WTC11 (cell line): ENCODE measurements at regions not wholly inside any gene's neighbourhood (a gene's known extent, or its start where the extent isn't known, plus 50 kb on each side); places are given as distances from the start of the nearest gene placed in this dataset.

Source experiments
- ATAC-seq: fragments of 200-7000 bp; cut with Tn5 transposase; 2 replicates; pipeline ENCODE4 v1.10.0; 2021; ENCODE audit warnings: mild to moderate bottlenecking, moderate library complexity
- CTCF ChIA-PET: fragments of 300-600 bp; sonication (Branson Sonifier 250); formaldehyde crosslinking; loops from one replicate; lab custom pipeline; 2021; ENCODE audit warnings: antibody characterized with exemption; lab: Charles Lee
- POLR2A ChIA-PET: fragments of 350-600 bp; sonication (Branson Sonifier 250); formaldehyde crosslinking; loops from one replicate; lab custom pipeline; 2021; ENCODE audit warnings: antibody characterized with exemption; lab: Charles Lee
- DNase-seq: peaks from one replicate; pipeline ENCODE4 v3.0.0; 2021; ENCODE audit warnings: low spot score
- H3K27ac Mint-ChIP-seq: 2 replicates; pipeline ENCODE4 v1.8.0; 2021; ENCODE audit warnings: mixed read lengths
- H3K27me3 Mint-ChIP-seq: 2 replicates; pipeline ENCODE4 v1.8.0; 2021; ENCODE audit warnings: low read depth, mild to moderate bottlenecking, moderate library complexity, mixed read lengths
- H3K36me3 Mint-ChIP-seq: 2 replicates; pipeline ENCODE4 v1.8.0; 2021; ENCODE audit warnings: mixed read lengths
- H3K4me1 Mint-ChIP-seq: 2 replicates; pipeline ENCODE4 v1.8.0; 2022; ENCODE audit warnings: mixed read lengths
- H3K4me3 Mint-ChIP-seq: 2 replicates; pipeline ENCODE4 v1.8.0; 2021; ENCODE audit warnings: mild to moderate bottlenecking, moderate library complexity, mixed read lengths
- H3K9me3 Mint-ChIP-seq: 2 replicates; pipeline ENCODE4 v1.8.0; 2021; ENCODE audit warnings: mixed read lengths
- GTF2I ChIP-seq: fragments of 250-450 bp; sonication (Bioruptor Pico); conservative IDR thresholded peaks from 2 replicates; pipeline ENCODE4 v1.4.0; 2021; ENCODE audit warnings: mild to moderate bottlenecking
- JUN ChIP-seq: sonication (generic); formaldehyde crosslinking; IDR thresholded peaks from 2 replicates; pipeline ENCODE4 v1.8.0; 2023; ENCODE audit warnings: mild to moderate bottlenecking, missing genetic modification reagents
- KAT7 ChIP-seq: sonication (generic); formaldehyde crosslinking; IDR thresholded peaks from 2 replicates; pipeline ENCODE4 v1.8.1; 2023; ENCODE audit warnings: missing genetic modification reagents, mild to moderate bottlenecking, borderline replicate concordance
- MAX ChIP-seq: sonication (generic); formaldehyde crosslinking; IDR thresholded peaks from 2 replicates; pipeline ENCODE4 v1.8.0; 2022; ENCODE audit warnings: mild to moderate bottlenecking, missing genetic modification reagents
- NR2C2 ChIP-seq: sonication (generic); formaldehyde crosslinking; IDR thresholded peaks from 2 replicates; pipeline ENCODE4 v1.8.0; 2022; ENCODE audit warnings: mild to moderate bottlenecking, missing genetic modification reagents
- TEAD4 ChIP-seq: sonication (generic); formaldehyde crosslinking; IDR thresholded peaks from 2 replicates; pipeline ENCODE4 v1.8.0; 2022; ENCODE audit warnings: mild to moderate bottlenecking, missing genetic modification reagents
- ZNF263 ChIP-seq: sonication (generic); formaldehyde crosslinking; IDR thresholded peaks from 2 replicates; pipeline ENCODE4 v1.8.1; 2022; ENCODE audit warnings: low read depth, mild to moderate bottlenecking, moderate library complexity, missing genetic modification reagents
- ZNF416 ChIP-seq: fragments of 250-450 bp; sonication (Bioruptor Pico); IDR thresholded peaks from 2 replicates; pipeline ENCODE4 v1.9.0; 2021; ENCODE audit warnings: mild to moderate bottlenecking, inconsistent platforms
- ZNF425 ChIP-seq: fragments of 250-450 bp; sonication (Bioruptor Pico); conservative IDR thresholded peaks from 2 replicates; pipeline ENCODE4 v1.9.0; 2021; ENCODE audit warnings: mild to moderate bottlenecking
- TF ChIP-seq, protein P1 (sequence below): sonication (generic); formaldehyde crosslinking; IDR thresholded peaks from 2 replicates; pipeline ENCODE4 v1.8.1; 2023; ENCODE audit warnings: mild to moderate bottlenecking, missing genetic modification reagents
- TF ChIP-seq, protein P2 (sequence below): sonication (generic); formaldehyde crosslinking; IDR thresholded peaks from 2 replicates; pipeline ENCODE4 v1.8.0; 2022; ENCODE audit warnings: mild to moderate bottlenecking, missing genetic modification reagents
- TF ChIP-seq, protein P3 (sequence below): sonication (generic); formaldehyde crosslinking; IDR thresholded peaks from 2 replicates; pipeline ENCODE4 v1.8.0; 2022; ENCODE audit warnings: mild to moderate bottlenecking, missing genetic modification reagents
- TF ChIP-seq, protein P4 (sequence below): sonication (generic); formaldehyde crosslinking; IDR thresholded peaks from 2 replicates; pipeline ENCODE4 v1.8.0; 2023; ENCODE audit warnings: mild to moderate bottlenecking, missing genetic modification reagents
- TF ChIP-seq, protein P5 (sequence below): sonication (generic); formaldehyde crosslinking; IDR thresholded peaks from 2 replicates; pipeline ENCODE4 v1.8.1; 2022; ENCODE audit warnings: low read depth, mild to moderate bottlenecking, moderate library complexity, missing genetic modification reagents, borderline replicate concordance
- TF ChIP-seq, protein P6 (sequence below): sonication (generic); formaldehyde crosslinking; IDR thresholded peaks from 2 replicates; pipeline ENCODE4 v1.8.1; 2023; ENCODE audit warnings: mild to moderate bottlenecking, missing genetic modification reagents, moderate library complexity
- TF ChIP-seq, protein P7 (sequence below): fragments of 250-450 bp; sonication (Bioruptor Pico); IDR thresholded peaks from 2 replicates; pipeline ENCODE4 v1.8.0; 2021; ENCODE audit warnings: mild to moderate bottlenecking

GRCh38 chrX:39244147-39244546, 442.9 kb downstream of the MID1IP1 start:
- ChIA-PET POLR2A (no interaction called here), CTCF (no interaction called here)
- no peak for DNase-seq
- 0 out of 2 replicates have a peak, but pooled peaks cover 3% of the 10 kb centered on the region for H3K9me3 Mint-ChIP-seq
- H3K4me3 Mint-ChIP-seq: no peak overlapping the region
- no peaks in the 10 kb centered on the region for H3K36me3 Mint-ChIP-seq
- no peak for ATAC-seq
- TF ChIP-seq, protein P1, sequence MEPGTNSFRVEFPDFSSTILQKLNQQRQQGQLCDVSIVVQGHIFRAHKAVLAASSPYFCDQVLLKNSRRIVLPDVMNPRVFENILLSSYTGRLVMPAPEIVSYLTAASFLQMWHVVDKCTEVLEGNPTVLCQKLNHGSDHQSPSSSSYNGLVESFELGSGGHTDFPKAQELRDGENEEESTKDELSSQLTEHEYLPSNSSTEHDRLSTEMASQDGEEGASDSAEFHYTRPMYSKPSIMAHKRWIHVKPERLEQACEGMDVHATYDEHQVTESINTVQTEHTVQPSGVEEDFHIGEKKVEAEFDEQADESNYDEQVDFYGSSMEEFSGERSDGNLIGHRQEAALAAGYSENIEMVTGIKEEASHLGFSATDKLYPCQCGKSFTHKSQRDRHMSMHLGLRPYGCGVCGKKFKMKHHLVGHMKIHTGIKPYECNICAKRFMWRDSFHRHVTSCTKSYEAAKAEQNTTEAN: no peak
- TF ChIP-seq ZNF416 (CRISPR knock-in tag): no peak
- no peak for TF ChIP-seq GTF2I (CRISPR knock-in tag)
- TF ChIP-seq, protein P2, sequence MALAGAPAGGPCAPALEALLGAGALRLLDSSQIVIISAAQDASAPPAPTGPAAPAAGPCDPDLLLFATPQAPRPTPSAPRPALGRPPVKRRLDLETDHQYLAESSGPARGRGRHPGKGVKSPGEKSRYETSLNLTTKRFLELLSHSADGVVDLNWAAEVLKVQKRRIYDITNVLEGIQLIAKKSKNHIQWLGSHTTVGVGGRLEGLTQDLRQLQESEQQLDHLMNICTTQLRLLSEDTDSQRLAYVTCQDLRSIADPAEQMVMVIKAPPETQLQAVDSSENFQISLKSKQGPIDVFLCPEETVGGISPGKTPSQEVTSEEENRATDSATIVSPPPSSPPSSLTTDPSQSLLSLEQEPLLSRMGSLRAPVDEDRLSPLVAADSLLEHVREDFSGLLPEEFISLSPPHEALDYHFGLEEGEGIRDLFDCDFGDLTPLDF: no peak
- TF ChIP-seq, protein P3, sequence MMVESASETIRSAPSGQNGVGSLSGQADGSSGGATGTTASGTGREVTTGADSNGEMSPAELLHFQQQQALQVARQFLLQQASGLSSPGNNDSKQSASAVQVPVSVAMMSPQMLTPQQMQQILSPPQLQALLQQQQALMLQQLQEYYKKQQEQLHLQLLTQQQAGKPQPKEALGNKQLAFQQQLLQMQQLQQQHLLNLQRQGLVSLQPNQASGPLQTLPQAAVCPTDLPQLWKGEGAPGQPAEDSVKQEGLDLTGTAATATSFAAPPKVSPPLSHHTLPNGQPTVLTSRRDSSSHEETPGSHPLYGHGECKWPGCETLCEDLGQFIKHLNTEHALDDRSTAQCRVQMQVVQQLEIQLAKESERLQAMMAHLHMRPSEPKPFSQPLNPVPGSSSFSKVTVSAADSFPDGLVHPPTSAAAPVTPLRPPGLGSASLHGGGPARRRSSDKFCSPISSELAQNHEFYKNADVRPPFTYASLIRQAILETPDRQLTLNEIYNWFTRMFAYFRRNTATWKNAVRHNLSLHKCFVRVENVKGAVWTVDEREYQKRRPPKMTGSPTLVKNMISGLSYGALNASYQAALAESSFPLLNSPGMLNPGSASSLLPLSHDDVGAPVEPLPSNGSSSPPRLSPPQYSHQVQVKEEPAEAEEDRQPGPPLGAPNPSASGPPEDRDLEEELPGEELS (CRISPR knock-in tag): no peak
- TF ChIP-seq TEAD4 (CRISPR knock-in tag): no peak
- no peak for TF ChIP-seq KAT7 (CRISPR knock-in tag)
- TF ChIP-seq ZNF263 (CRISPR knock-in tag): no peak
- TF ChIP-seq, protein P4, sequence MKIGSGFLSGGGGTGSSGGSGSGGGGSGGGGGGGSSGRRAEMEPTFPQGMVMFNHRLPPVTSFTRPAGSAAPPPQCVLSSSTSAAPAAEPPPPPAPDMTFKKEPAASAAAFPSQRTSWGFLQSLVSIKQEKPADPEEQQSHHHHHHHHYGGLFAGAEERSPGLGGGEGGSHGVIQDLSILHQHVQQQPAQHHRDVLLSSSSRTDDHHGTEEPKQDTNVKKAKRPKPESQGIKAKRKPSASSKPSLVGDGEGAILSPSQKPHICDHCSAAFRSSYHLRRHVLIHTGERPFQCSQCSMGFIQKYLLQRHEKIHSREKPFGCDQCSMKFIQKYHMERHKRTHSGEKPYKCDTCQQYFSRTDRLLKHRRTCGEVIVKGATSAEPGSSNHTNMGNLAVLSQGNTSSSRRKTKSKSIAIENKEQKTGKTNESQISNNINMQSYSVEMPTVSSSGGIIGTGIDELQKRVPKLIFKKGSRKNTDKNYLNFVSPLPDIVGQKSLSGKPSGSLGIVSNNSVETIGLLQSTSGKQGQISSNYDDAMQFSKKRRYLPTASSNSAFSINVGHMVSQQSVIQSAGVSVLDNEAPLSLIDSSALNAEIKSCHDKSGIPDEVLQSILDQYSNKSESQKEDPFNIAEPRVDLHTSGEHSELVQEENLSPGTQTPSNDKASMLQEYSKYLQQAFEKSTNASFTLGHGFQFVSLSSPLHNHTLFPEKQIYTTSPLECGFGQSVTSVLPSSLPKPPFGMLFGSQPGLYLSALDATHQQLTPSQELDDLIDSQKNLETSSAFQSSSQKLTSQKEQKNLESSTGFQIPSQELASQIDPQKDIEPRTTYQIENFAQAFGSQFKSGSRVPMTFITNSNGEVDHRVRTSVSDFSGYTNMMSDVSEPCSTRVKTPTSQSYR: no peak
- TF ChIP-seq ZNF425: no peak
- TF ChIP-seq, protein P5, sequence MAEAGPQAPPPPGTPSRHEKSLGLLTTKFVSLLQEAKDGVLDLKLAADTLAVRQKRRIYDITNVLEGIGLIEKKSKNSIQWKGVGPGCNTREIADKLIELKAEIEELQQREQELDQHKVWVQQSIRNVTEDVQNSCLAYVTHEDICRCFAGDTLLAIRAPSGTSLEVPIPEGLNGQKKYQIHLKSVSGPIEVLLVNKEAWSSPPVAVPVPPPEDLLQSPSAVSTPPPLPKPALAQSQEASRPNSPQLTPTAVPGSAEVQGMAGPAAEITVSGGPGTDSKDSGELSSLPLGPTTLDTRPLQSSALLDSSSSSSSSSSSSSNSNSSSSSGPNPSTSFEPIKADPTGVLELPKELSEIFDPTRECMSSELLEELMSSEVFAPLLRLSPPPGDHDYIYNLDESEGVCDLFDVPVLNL (CRISPR knock-in tag): no peak
- H3K27ac Mint-ChIP-seq: no peak overlapping the region
- no peaks in the 10 kb centered on the region; the same call in 1 of the 2 replicates for H3K27me3 Mint-ChIP-seq
- H3K4me1 Mint-ChIP-seq: peaks cover 10% of the 10 kb centered on the region; the same call in 1 of the 2 replicates

DNA sequence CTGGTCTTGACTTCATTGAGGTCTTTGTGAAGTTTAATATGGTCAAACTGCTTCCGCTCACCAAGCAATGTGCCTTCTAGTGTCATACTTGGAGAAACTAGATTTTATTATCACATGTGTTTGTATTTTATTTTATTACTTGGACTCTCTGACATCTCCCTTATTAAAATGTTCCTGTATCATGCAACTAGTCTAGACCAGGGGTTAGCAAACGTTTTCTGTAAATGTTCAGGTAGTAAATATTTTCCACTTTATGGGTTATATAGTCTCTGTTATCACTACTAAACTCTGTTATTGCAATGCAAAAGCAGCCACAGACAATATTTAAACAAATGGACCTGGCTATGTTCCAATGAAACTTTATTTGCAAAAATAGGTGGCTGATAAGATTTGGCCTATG, 443.8 kb downstream of the MID1IP1 start:
- no peak for DNase-seq
- Mint-ChIP-seq H3K36me3 (no peaks in the 10 kb centered on the region), H3K4me1 (peaks cover 10% of the 10 kb centered on the region; the same call in 1 of the 2 replicates), H3K4me3 (no peak overlapping the region), H3K27me3 (no peaks in the 10 kb centered on the region; the same call in 1 of the 2 replicates), H3K9me3 (0 out of 2 replicates have a peak, but pooled peaks cover 3% of the 10 kb centered on the region), H3K27ac (no peak overlapping the region)
- CTCF ChIA-PET: no interaction called here
- TF ChIP-seq, protein P6, sequence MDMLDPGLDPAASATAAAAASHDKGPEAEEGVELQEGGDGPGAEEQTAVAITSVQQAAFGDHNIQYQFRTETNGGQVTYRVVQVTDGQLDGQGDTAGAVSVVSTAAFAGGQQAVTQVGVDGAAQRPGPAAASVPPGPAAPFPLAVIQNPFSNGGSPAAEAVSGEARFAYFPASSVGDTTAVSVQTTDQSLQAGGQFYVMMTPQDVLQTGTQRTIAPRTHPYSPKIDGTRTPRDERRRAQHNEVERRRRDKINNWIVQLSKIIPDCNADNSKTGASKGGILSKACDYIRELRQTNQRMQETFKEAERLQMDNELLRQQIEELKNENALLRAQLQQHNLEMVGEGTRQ (CRISPR knock-in tag): no peak
- no peak for TF ChIP-seq MAX (CRISPR knock-in tag)
- no peak for TF ChIP-seq NR2C2 (CRISPR knock-in tag)
- TF ChIP-seq, protein P7, sequence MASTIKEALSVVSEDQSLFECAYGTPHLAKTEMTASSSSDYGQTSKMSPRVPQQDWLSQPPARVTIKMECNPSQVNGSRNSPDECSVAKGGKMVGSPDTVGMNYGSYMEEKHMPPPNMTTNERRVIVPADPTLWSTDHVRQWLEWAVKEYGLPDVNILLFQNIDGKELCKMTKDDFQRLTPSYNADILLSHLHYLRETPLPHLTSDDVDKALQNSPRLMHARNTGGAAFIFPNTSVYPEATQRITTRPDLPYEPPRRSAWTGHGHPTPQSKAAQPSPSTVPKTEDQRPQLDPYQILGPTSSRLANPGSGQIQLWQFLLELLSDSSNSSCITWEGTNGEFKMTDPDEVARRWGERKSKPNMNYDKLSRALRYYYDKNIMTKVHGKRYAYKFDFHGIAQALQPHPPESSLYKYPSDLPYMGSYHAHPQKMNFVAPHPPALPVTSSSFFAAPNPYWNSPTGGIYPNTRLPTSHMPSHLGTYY: no peak
- no peak for TF ChIP-seq JUN (CRISPR knock-in tag)
- TF ChIP-seq, protein P5 (CRISPR knock-in tag): no peak
- ATAC-seq: no peak
- POLR2A ChIA-PET: no interaction called here
